Testis (tissue), 2 donors: ENCODE measurements at regions not wholly inside any gene's neighbourhood (a gene's known extent, or its start where the extent isn't known, plus 50 kb on each side); places are given as distances from the start of the nearest gene placed in this dataset.

Experiments used
- DNase-seq: peaks from one replicate; pipeline ENCODE4 v3.0.0-alpha.2; 2019
- H3K27ac ChIP-seq, 2 donors: fragments of 200-600 bp; sonication (generic); one replicate each; pipeline ENCODE4 v1.5.1; 2019
- H3K27me3 ChIP-seq: fragments of 200-600 bp; sonication (generic); one replicate; pipeline ENCODE4 v1.5.1; 2019
- H3K36me3 ChIP-seq: fragments of 200-600 bp; sonication (generic); one replicate; pipeline ENCODE4 v1.5.1; 2017; ENCODE audit warnings: low read depth; ENCODE audit errors: missing control alignments
- H3K4me1 ChIP-seq: fragments of 200-600 bp; sonication (generic); one replicate; pipeline ENCODE4 v1.5.1; 2019
- H3K4me3 ChIP-seq, 2 donors: fragments of 200-600 bp; sonication (generic); one replicate each; pipeline ENCODE4 v1.5.1; 2017 to 2019
- H3K9me3 ChIP-seq: fragments of 200-600 bp; sonication (generic); one replicate; pipeline ENCODE4 v1.5.1; 2017
- CTCF ChIP-seq, 3 experiments: fragments of 450-650 bp in 2 of 3; fragments of 200-600 bp in 1 of 3; sonication (generic) in 1 of 3; IDR thresholded peaks; one replicate each; pipeline ENCODE4 v1.5.1; 2016 to 2019; ENCODE audit warnings: antibody characterized with exemption in 3 of 3, mild to moderate bottlenecking in 2 of 3, moderate library complexity in 1 of 3
- POLR2A ChIP-seq: fragments of 450-650 bp; IDR thresholded peaks from one replicate; pipeline ENCODE4 v1.6.1; 2017; ENCODE audit warnings: antibody characterized with exemption, mild to moderate bottlenecking, moderate library complexity
- WGBS, 2 donors: methylation state at CpG; one replicate each; pipeline ENCODE4 v1.1.5; 2018; 5-methylcytosine and 5-hydroxymethylcytosine counted together
- intact Hi-C: fragments of 100-400 bp; cut with DNase I; formaldehyde crosslinking; loops from one replicate; pipeline ENCODE4 v1.15.1; 2023; ENCODE audit warnings: low total_unique reads

GRCh38 chr3:95750097-95750496 is 1064.3 kb upstream of the EPHA6 start:
- H3K4me1 ChIP-seq: no peaks in the 10 kb centered on the region
- DNase-seq: no peak
- no peaks in the 10 kb centered on the region for H3K9me3 ChIP-seq
- no peak overlapping the region for H3K4me3 ChIP-seq
- 22 to 26% methylated on average over 3 of the region's 3 CpGs for WGBS, 2 donors
- intact Hi-C loops: no loop called here
- no peak overlapping the region for H3K27ac ChIP-seq
- no peaks in the 10 kb centered on the region for H3K27me3 ChIP-seq
- no peaks in the 10 kb centered on the region for H3K36me3 ChIP-seq
- TF ChIP-seq POLR2A (no peak), CTCF (IDR thresholded peaks at IDR 0.05) (no peak)

- Histone ChIP-seq H3K4me1 (no peaks in the 10 kb centered on the region), H3K27ac (no peak overlapping the region), H3K27me3 (no peaks in the 10 kb centered on the region), H3K4me3 (no peak overlapping the region), H3K36me3 (no peaks in the 10 kb centered on the region), H3K9me3 (no peaks in the 10 kb centered on the region)
- WGBS, 2 donors: 33 to 48% methylated on average over 3 of the region's 3 CpGs
- intact Hi-C loops: no loop called here
- TF ChIP-seq POLR2A: no peak
- TF ChIP-seq CTCF (IDR thresholded peaks at IDR 0.05): no peak
- no peak for DNase-seq
These were observed 1062.9 kb upstream of the EPHA6 start for GRCh38 chr3:95751509-95751908.

GRCh38 chr3:95752199-95752598 is 1062.2 kb upstream of the EPHA6 start:
- Histone ChIP-seq H3K36me3 (no peaks in the 10 kb centered on the region), H3K27me3 (no peaks in the 10 kb centered on the region), H3K9me3 (no peaks in the 10 kb centered on the region), H3K4me1 (no peaks in the 10 kb centered on the region), H3K27ac (no peak overlapping the region), H3K4me3 (no peak overlapping the region)
- 95 to 97% methylated on average over 2 of the region's 2 CpGs for WGBS, 2 donors
- TF ChIP-seq CTCF (IDR thresholded peaks at IDR 0.05) (no peak), POLR2A (no peak)
- DNase-seq: no peak
- intact Hi-C loops: no loop called here

GRCh38 chr3:95758707-95759106 is 1055.7 kb upstream of the EPHA6 start:
- Histone ChIP-seq H3K4me1 (no peaks in the 10 kb centered on the region), H3K36me3 (no peaks in the 10 kb centered on the region), H3K9me3 (no peaks in the 10 kb centered on the region), H3K27ac (no peak overlapping the region), H3K4me3 (no peak overlapping the region), H3K27me3 (no peaks in the 10 kb centered on the region)
- no peak for DNase-seq
- intact Hi-C loops: no loop called here
- TF ChIP-seq POLR2A (no peak), CTCF (IDR thresholded peaks at IDR 0.05) (no peak)
- 73 to 85% methylated on average over 4 of the region's 4 CpGs for WGBS, 2 donors

GRCh38 chr3:95759614-95760301 is 1054.6 kb upstream of the EPHA6 start:
- no peaks in the 10 kb centered on the region for H3K36me3 ChIP-seq
- DNase-seq: no peak
- 94 to 95% methylated on average over 5 to 6 of the region's 6 CpGs for WGBS, 2 donors
- no peaks in the 10 kb centered on the region for H3K9me3 ChIP-seq
- intact Hi-C loops: no loop called here
- H3K27ac ChIP-seq: no peak overlapping the region
- no peaks in the 10 kb centered on the region for H3K27me3 ChIP-seq
- H3K4me3 ChIP-seq: no peak overlapping the region
- TF ChIP-seq CTCF (IDR thresholded peaks at IDR 0.05) (no peak), POLR2A (no peak)
- no peaks in the 10 kb centered on the region for H3K4me1 ChIP-seq
